ENCODE measurements at regions not wholly inside any gene's neighbourhood (a gene's known extent, or its start where the extent isn't known, plus 50 kb on each side); places are given as distances from the start of the nearest gene placed in this dataset.

- 54 to 75% methylated on average over 1 of the region's 1 CpG for WGBS, 2 donors
- Histone ChIP-seq H3K9me3 (no peaks in the 10 kb centered on the region), H3K4me1 (no peaks in the 10 kb centered on the region), H3K36me3 (no peaks in the 10 kb centered on the region), H3K27ac (no peak overlapping the region), H3K4me3 (no peak overlapping the region), H3K27me3 (peaks cover 0 to 2% of the 10 kb centered on the region in 2 donors)
- no peak for DNase-seq (ENCODE audit: low spot score in 2 of 2)
- no peak for TF ChIP-seq CTCF (IDR thresholded peaks at IDR 0.05)
- TF ChIP-seq POLR2A (IDR thresholded peaks at IDR 0.05): no peak
- TF ChIP-seq EP300 (IDR thresholded peaks at IDR 0.05): no peak
These were observed 362.7 kb upstream of the IMPG1 start for GRCh38 chr6:76435174-76435573.

GRCh38 chr6:76422511-76423213, 350.2 kb upstream of the IMPG1 start:
- Histone ChIP-seq H3K4me1 (no peaks in the 10 kb centered on the region), H3K27me3 (no peaks in the 10 kb centered on the region), H3K27ac (no peak overlapping the region), H3K9me3 (no peaks in the 10 kb centered on the region), H3K4me3 (no peak overlapping the region), H3K36me3 (no peaks in the 10 kb centered on the region)
- TF ChIP-seq POLR2A (IDR thresholded peaks at IDR 0.05): no peak
- no peak for DNase-seq (ENCODE audit: low spot score in 2 of 2)
- 47 to 54% methylated on average over 2 of the region's 2 CpGs for WGBS, 2 donors

GRCh38 chr6:76420094-76420493, 347.6 kb upstream of the IMPG1 start:
- no peaks in the 10 kb centered on the region for H3K27me3 ChIP-seq
- no peak overlapping the region for H3K27ac ChIP-seq
- H3K9me3 ChIP-seq: no peaks in the 10 kb centered on the region
- TF ChIP-seq POLR2A (IDR thresholded peaks at IDR 0.05) (no peak), CTCF (IDR thresholded peaks at IDR 0.05) (no peak), EP300 (IDR thresholded peaks at IDR 0.05) (no peak)
- H3K4me1 ChIP-seq: no peaks in the 10 kb centered on the region
- H3K36me3 ChIP-seq: no peaks in the 10 kb centered on the region
- DNase-seq (ENCODE audit: low spot score in 2 of 2): no peak
- H3K4me3 ChIP-seq: no peak overlapping the region
- WGBS, 2 donors: 86 to 91% methylated on average over 2 of the region's 2 CpGs

GRCh38 chr6:76418560-76419223, 346.2 kb upstream of the IMPG1 start:
- Histone ChIP-seq H3K9me3 (no peaks in the 10 kb centered on the region), H3K4me1 (no peaks in the 10 kb centered on the region), H3K36me3 (no peaks in the 10 kb centered on the region), H3K27ac (no peak overlapping the region), H3K4me3 (no peak overlapping the region), H3K27me3 (no peaks in the 10 kb centered on the region)
- no peak for TF ChIP-seq POLR2A (IDR thresholded peaks at IDR 0.05)
- TF ChIP-seq EP300 (IDR thresholded peaks at IDR 0.05): no peak
- TF ChIP-seq CTCF (IDR thresholded peaks at IDR 0.05): no peak
- no peak for DNase-seq (ENCODE audit: low spot score in 2 of 2)
- 54 to 57% methylated on average over 3 of the region's 3 CpGs for WGBS, 2 donors

- DNase-seq (ENCODE audit: low spot score in 2 of 2): no peak
- WGBS, 2 donors: 46 to 50% methylated on average over 5 of the region's 5 CpGs
- H3K27ac ChIP-seq: no peak overlapping the region
These were observed 344.6 kb upstream of the IMPG1 start for GRCh38 chr6:76416821-76417605.

More at GRCh38 chr6:76416821-76417605, 344.6 kb upstream of the IMPG1 start:
- TF ChIP-seq EP300 (IDR thresholded peaks at IDR 0.05) (no peak), CTCF (IDR thresholded peaks at IDR 0.05) (no peak), POLR2A (IDR thresholded peaks at IDR 0.05) (no peak)
- no peaks in the 10 kb centered on the region for H3K27me3 ChIP-seq
- H3K4me3 ChIP-seq: no peak overlapping the region
- H3K4me1 ChIP-seq: no peaks in the 10 kb centered on the region
- H3K36me3 ChIP-seq: no peaks in the 10 kb centered on the region
- no peaks in the 10 kb centered on the region for H3K9me3 ChIP-seq
